DND-41 (cell line): ENCODE measurements at regions not wholly inside any gene's neighbourhood (a gene's known extent, or its start where the extent isn't known, plus 50 kb on each side); places are given as distances from the start of the nearest gene placed in this dataset.

Source experiments
- ATAC-seq: fragments of 200-7000 bp; cut with Tn5 transposase; 3 replicates; pipeline ENCODE4 v1.9.1; 2021; ENCODE audit warnings: low read depth; ENCODE audit not compliant: insufficient read depth
- DNase-seq: peaks from one replicate; pipeline ENCODE4 v3.0.0-alpha.2; 2020
- H2AFZ ChIP-seq: 2 replicates; pipeline ENCODE4 v1.6.0; 2012; ENCODE audit warnings: low read depth, low read length
- H3K27ac ChIP-seq: 2 replicates; pipeline ENCODE4 v1.5.1; 2012; ENCODE audit warnings: low read length, inconsistent platforms
- H3K27me3 ChIP-seq: fragments of 200-600 bp; sonication (generic); 2 replicates; pipeline ENCODE4 v1.6.0; 2012; ENCODE audit warnings: low read length, mild to moderate bottlenecking, inconsistent platforms; ENCODE audit not compliant: insufficient read depth, poor library complexity
- H3K36me3 ChIP-seq: 2 replicates; pipeline ENCODE4 v1.5.1; 2012; ENCODE audit warnings: low read length, inconsistent platforms; ENCODE audit not compliant: insufficient read depth
- H3K4me1 ChIP-seq: 2 replicates; pipeline ENCODE4 v1.5.1; 2012; ENCODE audit warnings: mild to moderate bottlenecking, low read length; ENCODE audit not compliant: insufficient read depth
- H3K4me2 ChIP-seq: 2 replicates; pipeline ENCODE4 v1.6.0; 2012; ENCODE audit warnings: mild to moderate bottlenecking, moderate library complexity, low read length, inconsistent platforms; ENCODE audit not compliant: insufficient read depth
- H3K4me3 ChIP-seq, 2 experiments: fragments of 200-600 bp in 1 of 2; shearing (Covaris generic) in 1 of 2; 2 replicates each; pipeline ENCODE4 v1.5.1; 2012 to 2016; ENCODE audit warnings: inconsistent platforms in 2 of 2, low read length in 2 of 2, mild to moderate bottlenecking in 2 of 2, low read depth in 1 of 2, moderate library complexity in 1 of 2
- H3K79me2 ChIP-seq: 2 replicates; pipeline ENCODE4 v1.6.0; 2012; ENCODE audit warnings: low read length, inconsistent platforms; ENCODE audit not compliant: insufficient read depth
- H3K9ac ChIP-seq: 2 replicates; pipeline ENCODE4 v1.6.0; 2012; ENCODE audit warnings: low read depth, mild to moderate bottlenecking, inconsistent platforms, low read length, moderate library complexity
- H3K9me3 ChIP-seq: 2 replicates; pipeline ENCODE4 v1.5.1; 2012; ENCODE audit warnings: low read length, moderate library complexity, mild to moderate bottlenecking, inconsistent platforms; ENCODE audit not compliant: insufficient read depth, severe bottlenecking
- H4K20me1 ChIP-seq: 2 replicates; pipeline ENCODE4 v1.6.0; 2012; ENCODE audit warnings: low read length; ENCODE audit not compliant: insufficient read depth
- CTCF ChIP-seq: IDR thresholded peaks from 2 replicates; pipeline ENCODE4 v1.5.1; 2012; ENCODE audit warnings: borderline replicate concordance, low read length, moderate library complexity, mild to moderate bottlenecking; ENCODE audit not compliant: poor library complexity, severe bottlenecking; ENCODE audit errors: extremely low read depth
- EZH2 ChIP-seq: IDR thresholded peaks from 3 replicates; pipeline ENCODE4 v1.6.1; 2012; ENCODE audit warnings: borderline replicate concordance, low read depth, mild to moderate bottlenecking, moderate library complexity, low read length, inconsistent platforms; ENCODE audit not compliant: severe bottlenecking

GRCh38 chr5:56523790-56524575 is 290.9 kb upstream of the ANKRD55 start:
- no peak overlapping the region for H3K4me2 ChIP-seq
- ATAC-seq: no peak
- H3K36me3 ChIP-seq: no peaks in the 10 kb centered on the region
- H3K9ac ChIP-seq: no peak overlapping the region
- H3K4me3 ChIP-seq: no peak overlapping the region
- no peak overlapping the region for H2AFZ ChIP-seq
- H3K9me3 ChIP-seq: no peaks in the 10 kb centered on the region
- H4K20me1 ChIP-seq: no peaks in the 10 kb centered on the region
- H3K4me1 ChIP-seq: no peaks in the 10 kb centered on the region
- no peak overlapping the region for H3K27ac ChIP-seq
- H3K27me3 ChIP-seq: peaks cover 3% of the 10 kb centered on the region
- no peak for DNase-seq
- no peaks in the 10 kb centered on the region for H3K79me2 ChIP-seq
- TF ChIP-seq CTCF: no peak
- no peak for TF ChIP-seq EZH2

GRCh38 chr5:56522960-56523359 is 289.8 kb upstream of the ANKRD55 start:
- Histone ChIP-seq H3K4me2 (no peak overlapping the region), H3K9me3 (no peaks in the 10 kb centered on the region), H2AFZ (no peak overlapping the region), H3K36me3 (no peaks in the 10 kb centered on the region), H3K4me1 (no peaks in the 10 kb centered on the region), H3K27ac (no peak overlapping the region), H4K20me1 (no peaks in the 10 kb centered on the region), H3K4me3 (no peak overlapping the region), H3K79me2 (no peaks in the 10 kb centered on the region), H3K9ac (no peak overlapping the region), H3K27me3 (peaks cover 3% of the 10 kb centered on the region)
- TF ChIP-seq CTCF (no peak), EZH2 (no peak)
- no peak for DNase-seq
- no peak for ATAC-seq

- Histone ChIP-seq H3K79me2 (no peaks in the 10 kb centered on the region), H3K9ac (no peak overlapping the region), H3K9me3 (no peaks in the 10 kb centered on the region), H3K4me3 (no peak overlapping the region), H3K4me1 (no peaks in the 10 kb centered on the region), H2AFZ (no peak overlapping the region), H4K20me1 (no peaks in the 10 kb centered on the region), H3K4me2 (no peak overlapping the region), H3K36me3 (no peaks in the 10 kb centered on the region), H3K27me3 (peaks cover 3% of the 10 kb centered on the region), H3K27ac (no peak overlapping the region)
- no peak for DNase-seq
- TF ChIP-seq EZH2 (no peak), CTCF (no peak)
- no peak for ATAC-seq
Observed at GRCh38 chr5:56522169-56522568, 289.0 kb upstream of the ANKRD55 start.
